Panc1 (cell line): ENCODE measurements at regions not wholly inside any gene's neighbourhood (a gene's known extent, or its start where the extent isn't known, plus 50 kb on each side); places are given as distances from the start of the nearest gene placed in this dataset.

Experiments
- CTCF ChIP-seq: fragments of 450-650 bp; IDR thresholded peaks from 2 replicates; pipeline ENCODE4 v1.5.1; 2017; ENCODE audit warnings: mild to moderate bottlenecking
- POLR2AphosphoS5 ChIP-seq: IDR thresholded peaks from 2 replicates; pipeline ENCODE4 v1.6.1; 2012; ENCODE audit warnings: mild to moderate bottlenecking, low read depth, low read length, moderate library complexity
- REST ChIP-seq, 2 experiments: IDR thresholded peaks; 2 replicates each; pipeline ENCODE4 v1.6.1; 2011 to 2012; ENCODE audit warnings: low read depth in 2 of 2, control low read depth in 1 of 2, low read length in 1 of 2, mild to moderate bottlenecking in 1 of 2, moderate library complexity in 1 of 2; ENCODE audit not compliant: insufficient read depth in 1 of 2
- TCF7L2 ChIP-seq: IDR thresholded peaks from 2 replicates; pipeline ENCODE4 v1.6.1; 2011; ENCODE audit warnings: mild to moderate bottlenecking, low read depth, low read length, inconsistent platforms

GRCh38 chr6:23823421-23823820, 302.6 kb upstream of the NRSN1 start:
- no peak for TF ChIP-seq CTCF
- TF ChIP-seq POLR2AphosphoS5, result no peak
- TF ChIP-seq REST (IDR thresholded peaks at IDR 0.05; ENCODE audit: insufficient read depth in 1 of 2, low read depth in 2 of 2, low read length in 1 of 2), result no peak
- TF ChIP-seq TCF7L2, result no peak
